Endothelial cell of umbilical vein (primary cell): ENCODE measurements at regions not wholly inside any gene's neighbourhood (a gene's known extent, or its start where the extent isn't known, plus 50 kb on each side); places are given as distances from the start of the nearest gene placed in this dataset.

Experiments
- POLR2A ChIP-seq: IDR thresholded peaks from 2 replicates; pipeline ENCODE4 v1.6.1; 2012; ENCODE audit warnings: low read depth, mild to moderate bottlenecking, control low read depth, low read length
- POLR2AphosphoS5 ChIP-seq: IDR thresholded peaks from 2 replicates; pipeline ENCODE4 v1.6.1; 2012; ENCODE audit warnings: low read depth, mild to moderate bottlenecking, control low read depth, low read length, moderate library complexity; ENCODE audit not compliant: insufficient read depth

- TF ChIP-seq POLR2AphosphoS5 (no peak), POLR2A (no peak)
These were observed 90.9 kb upstream of the FAT1 start for GRCh38 chr4:186814535-186815070.
